ENCODE measurements at regions not wholly inside any gene's neighbourhood (a gene's known extent, or its start where the extent isn't known, plus 50 kb on each side); places are given as distances from the start of the nearest gene placed in this dataset.
A peak's percentile ranks its signal among the peaks of the same experiment; 100 is the strongest.

- no peak overlapping the region for H3K4me3 ChIP-seq (replicated peaks in 1 of 2; ENCODE audit: low read depth in 2 of 2, low read length in 2 of 2)
- DNase-seq (ENCODE audit: low read depth in 2 of 2), result no peak
- TF ChIP-seq CTCF (IDR thresholded peaks at IDR 0.05; ENCODE audit: low read depth, low read length), result no peak
Measured at GRCh38 chr22:44613196-44613595, 88.8 kb upstream of the PRR5 start.

GRCh38 chr22:44611880-44612496, 90.0 kb upstream of the PRR5 start:
- DNase-seq (ENCODE audit: low read depth in 2 of 2), result no peak
- no peak for TF ChIP-seq CTCF (IDR thresholded peaks at IDR 0.05; ENCODE audit: low read depth, low read length)

GRCh38 chr22:44610071-44610470, 91.9 kb upstream of the PRR5 start:
- no peak for DNase-seq (ENCODE audit: low read depth in 2 of 2)
- H3K4me3 ChIP-seq (replicated peaks in 1 of 2; ENCODE audit: low read depth in 2 of 2, low read length in 2 of 2), result no peak overlapping the region
- TF ChIP-seq CTCF (IDR thresholded peaks at IDR 0.05; ENCODE audit: low read depth, low read length), result no peak

More at GRCh38 chr22:44611880-44612496, 90.0 kb upstream of the PRR5 start:
- no peak overlapping the region for H3K4me3 ChIP-seq (replicated peaks in 1 of 2; ENCODE audit: low read depth in 2 of 2, low read length in 2 of 2)

GRCh38 chr22:44609400-44609988, 92.5 kb upstream of the PRR5 start:
- no peak for TF ChIP-seq CTCF (IDR thresholded peaks at IDR 0.05; ENCODE audit: low read depth, low read length)
- H3K4me3 ChIP-seq (replicated peaks in 1 of 2; ENCODE audit: low read depth in 2 of 2, low read length in 2 of 2), result no peak overlapping the region
- no peak for DNase-seq (ENCODE audit: low read depth in 2 of 2)

GRCh38 chr22:44608597-44609399, 93.2 kb upstream of the PRR5 start:
- DNase-seq (ENCODE audit: low read depth in 2 of 2), result peak in 1 of 2 donors; percentile 37
- no peak for TF ChIP-seq CTCF (IDR thresholded peaks at IDR 0.05; ENCODE audit: low read depth, low read length)

GRCh38 chr22:44606126-44606525, 95.9 kb upstream of the PRR5 start:
- H3K4me3 ChIP-seq (replicated peaks in 1 of 2; ENCODE audit: low read depth in 2 of 2, low read length in 2 of 2), result no peak overlapping the region
- TF ChIP-seq CTCF (IDR thresholded peaks at IDR 0.05; ENCODE audit: low read depth, low read length), result no peak
- DNase-seq (ENCODE audit: low read depth in 2 of 2), result no peak

More at GRCh38 chr22:44608597-44609399, 93.2 kb upstream of the PRR5 start:
- H3K4me3 ChIP-seq (replicated peaks in 1 of 2; ENCODE audit: low read depth in 2 of 2, low read length in 2 of 2), result no peak overlapping the region
